Duodenal mucosa (tissue), 2 donors: ENCODE measurements at regions not wholly inside any gene's neighbourhood (a gene's known extent, or its start where the extent isn't known, plus 50 kb on each side); places are given as distances from the start of the nearest gene placed in this dataset.

Source experiments
- H3K27ac ChIP-seq: one replicate; pipeline ENCODE4 v1.7.0; 2013; ENCODE audit warnings: low read depth, low read length
- H3K27me3 ChIP-seq, 2 donors: one replicate each; pipeline ENCODE4 v1.7.0; 2013; ENCODE audit warnings: low read length in 2 of 2, control low read depth in 1 of 2; ENCODE audit not compliant: insufficient read depth in 2 of 2, control insufficient read depth in 1 of 2
- H3K36me3 ChIP-seq, 2 donors: one replicate each; pipeline ENCODE4 v1.7.0; 2013; ENCODE audit warnings: low read length in 2 of 2, control low read depth in 1 of 2; ENCODE audit not compliant: insufficient read depth in 2 of 2, control insufficient read depth in 1 of 2
- H3K4me1 ChIP-seq, 2 donors: one replicate each; pipeline ENCODE4 v1.7.0; 2013; ENCODE audit warnings: low read length in 2 of 2, control low read depth in 1 of 2; ENCODE audit not compliant: insufficient read depth in 2 of 2, control insufficient read depth in 1 of 2
- H3K4me3 ChIP-seq, 2 donors: one replicate each; pipeline ENCODE4 v1.7.0; 2013; ENCODE audit warnings: low read length in 2 of 2, low read depth in 1 of 2
- H3K9ac ChIP-seq, 2 donors: one replicate each; pipeline ENCODE4 v1.7.0; 2013; ENCODE audit warnings: low read length in 2 of 2, low read depth in 1 of 2
- H3K9me3 ChIP-seq, 2 donors: one replicate each; pipeline ENCODE4 v1.7.0; 2013; ENCODE audit warnings: low read length in 2 of 2, control low read depth in 1 of 2; ENCODE audit not compliant: control insufficient read depth in 1 of 2

DNA sequence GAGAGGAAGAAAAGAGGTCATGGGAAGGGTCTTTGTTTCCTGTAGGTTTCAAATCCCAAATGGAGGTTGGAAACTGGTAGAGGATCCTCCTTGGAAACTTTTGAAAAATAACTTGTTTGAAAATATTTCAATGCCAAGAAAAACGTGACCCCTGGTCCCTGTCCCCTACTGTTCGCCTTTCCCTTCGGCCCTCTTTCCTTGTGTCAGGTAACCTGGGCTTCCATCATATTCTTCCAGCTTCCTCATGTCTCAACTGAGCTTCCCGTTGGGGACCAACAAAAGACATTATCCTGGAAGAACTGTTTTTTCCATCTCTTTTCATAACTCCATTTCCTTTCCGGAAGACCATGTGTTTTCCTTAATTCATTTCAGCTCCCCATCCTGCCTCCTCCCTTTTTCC is 266.8 kb upstream of the ANKRD55 start:
- Histone ChIP-seq H3K36me3 (no peaks in the 10 kb centered on the region), H3K4me3 (no peak overlapping the region), H3K27ac (no peak overlapping the region), H3K9me3 (no peaks in the 10 kb centered on the region), H3K27me3 (no peaks in the 10 kb centered on the region), H3K4me1 (peaks cover 0 to 6% of the 10 kb centered on the region in 2 donors), H3K9ac (no peak overlapping the region)

DNA sequence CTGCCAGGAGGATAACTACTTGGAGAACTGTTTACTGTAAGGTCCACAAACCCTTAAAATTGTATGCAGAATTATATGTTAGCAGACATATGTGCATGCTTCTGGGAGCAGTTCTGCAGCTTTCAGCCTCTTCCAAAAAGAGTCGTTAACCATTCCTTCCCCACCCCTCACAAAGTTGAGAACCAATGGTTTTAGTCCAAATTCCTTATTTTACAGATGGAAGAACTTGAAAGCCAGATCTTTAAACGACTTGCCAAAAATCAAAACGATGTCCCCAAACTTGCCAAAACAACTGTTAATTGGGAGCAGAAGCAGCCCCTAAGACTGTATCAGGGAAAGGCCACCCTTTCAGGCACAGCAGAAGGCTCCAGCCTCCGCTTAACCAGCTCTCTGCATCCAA is 266.4 kb upstream of the ANKRD55 start:
- Histone ChIP-seq H3K9ac (no peak overlapping the region), H3K9me3 (no peaks in the 10 kb centered on the region), H3K27ac (no peak overlapping the region), H3K4me1 (peaks cover 0 to 6% of the 10 kb centered on the region in 2 donors), H3K36me3 (no peaks in the 10 kb centered on the region), H3K27me3 (no peaks in the 10 kb centered on the region), H3K4me3 (no peak overlapping the region)

DNA sequence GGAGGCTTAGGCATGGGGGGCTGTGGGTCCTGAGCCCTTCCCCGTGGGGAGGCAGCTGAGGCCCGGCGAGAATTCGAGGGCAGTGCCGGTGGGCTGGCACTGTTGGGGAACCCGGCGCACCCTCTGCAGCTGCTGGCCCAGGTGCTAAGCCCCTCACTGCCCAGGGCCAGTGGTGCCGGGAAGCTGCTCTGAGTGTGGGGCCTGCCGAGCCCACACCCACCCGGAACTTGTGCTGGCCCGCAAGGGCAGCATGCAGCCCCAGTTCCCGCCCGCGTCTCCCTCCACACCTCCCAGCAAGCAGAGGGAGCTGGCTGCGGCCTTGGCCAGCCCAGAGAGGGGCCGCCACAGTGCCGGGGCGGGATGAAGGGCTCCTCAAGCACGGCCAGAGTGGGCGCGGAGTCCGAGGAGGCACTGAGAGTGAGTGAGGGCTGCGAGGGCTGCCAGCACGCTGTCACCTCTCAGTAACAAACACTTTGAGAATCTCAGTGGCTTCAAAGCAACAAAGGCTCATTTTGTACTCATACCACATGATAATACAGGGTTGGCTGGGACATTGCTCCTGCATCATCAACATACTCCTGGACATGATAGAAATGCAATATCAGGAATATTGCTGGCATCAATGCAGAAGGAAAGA is 265.7 kb upstream of the ANKRD55 start:
- Histone ChIP-seq H3K4me1 (peaks cover 0 to 6% of the 10 kb centered on the region in 2 donors), H3K9ac (no peak overlapping the region), H3K4me3 (no peak overlapping the region), H3K27me3 (no peaks in the 10 kb centered on the region), H3K36me3 (no peaks in the 10 kb centered on the region), H3K27ac (no peak overlapping the region), H3K9me3 (no peaks in the 10 kb centered on the region)

DNA sequence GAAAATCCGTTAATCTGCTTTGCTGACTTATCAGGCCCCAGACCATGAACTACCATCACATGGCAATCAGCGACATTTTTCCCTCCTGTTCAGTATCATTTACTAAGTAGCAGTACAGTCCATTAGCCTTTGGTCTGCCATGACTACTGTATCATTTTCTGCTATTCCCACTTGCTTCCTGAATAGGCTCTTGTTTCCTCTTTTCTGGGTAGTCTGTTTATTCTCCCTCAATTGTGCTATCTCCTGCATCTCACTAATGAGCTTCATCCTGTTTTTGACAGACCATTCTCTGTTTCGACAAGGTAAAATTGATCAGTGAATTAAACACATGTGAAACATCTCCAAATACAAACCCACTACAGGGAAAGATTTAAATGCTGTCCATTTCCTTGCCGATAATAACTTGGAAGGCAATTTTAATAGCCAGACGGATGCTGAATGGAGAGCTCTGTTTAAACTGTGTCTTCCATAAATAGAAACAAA is 263.5 kb upstream of the ANKRD55 start:
- Histone ChIP-seq H3K27me3 (no peaks in the 10 kb centered on the region), H3K36me3 (no peaks in the 10 kb centered on the region), H3K9ac (no peak overlapping the region), H3K4me1 (no peaks in the 10 kb centered on the region), H3K9me3 (no peaks in the 10 kb centered on the region), H3K27ac (no peak overlapping the region), H3K4me3 (no peak overlapping the region)

DNA sequence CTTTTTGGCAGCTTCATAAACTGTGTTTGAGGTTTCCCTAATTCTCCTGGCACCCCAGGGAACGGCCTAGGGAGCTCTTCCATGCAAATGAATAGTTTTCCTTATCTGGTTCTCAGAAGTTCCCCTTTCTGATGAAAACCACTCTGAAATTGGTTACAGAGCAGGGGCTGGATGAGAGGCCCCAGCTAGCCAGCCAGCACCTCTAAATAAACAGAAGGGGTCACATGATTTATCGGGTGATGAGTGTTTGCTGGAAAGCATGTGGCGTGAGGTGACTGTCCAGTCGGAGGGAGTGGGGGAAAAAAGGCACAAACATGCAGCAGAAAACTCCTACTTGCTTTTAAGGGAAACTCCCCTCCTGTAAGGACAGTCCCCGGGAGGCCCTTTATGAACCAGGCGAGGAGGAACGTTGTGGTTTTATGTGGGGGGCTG is 261.2 kb upstream of the ANKRD55 start:
- Histone ChIP-seq H3K4me3 (no peak overlapping the region), H3K4me1 (no peaks in the 10 kb centered on the region), H3K27ac (no peak overlapping the region), H3K27me3 (no peaks in the 10 kb centered on the region), H3K36me3 (no peaks in the 10 kb centered on the region), H3K9me3 (no peaks in the 10 kb centered on the region), H3K9ac (no peak overlapping the region)

DNA sequence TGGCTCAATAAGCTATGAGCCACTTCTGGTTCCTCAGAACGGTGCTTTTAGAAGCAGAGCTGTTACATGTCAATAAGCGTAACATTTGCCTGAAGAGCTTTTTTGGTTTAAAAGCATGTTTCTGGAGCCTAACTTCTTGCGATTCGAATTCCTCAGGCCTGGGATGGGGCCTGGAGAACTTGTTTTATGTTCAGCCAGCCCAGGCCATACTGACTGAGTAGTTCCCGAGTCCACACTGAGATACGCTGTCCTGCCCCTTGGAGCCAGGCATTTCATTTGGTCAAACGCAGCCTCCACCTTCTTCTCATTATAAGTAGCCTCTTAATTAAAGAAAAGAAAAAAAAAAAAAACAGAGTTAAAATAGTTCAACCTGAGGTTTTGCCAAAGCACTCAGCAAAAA is 260.6 kb upstream of the ANKRD55 start:
- H3K4me1 ChIP-seq: no peaks in the 10 kb centered on the region
- no peaks in the 10 kb centered on the region for H3K9me3 ChIP-seq
- H3K9ac ChIP-seq: no peak overlapping the region
- no peaks in the 10 kb centered on the region for H3K27me3 ChIP-seq
- no peaks in the 10 kb centered on the region for H3K36me3 ChIP-seq
- no peak overlapping the region for H3K4me3 ChIP-seq
- H3K27ac ChIP-seq: no peak overlapping the region

DNA sequence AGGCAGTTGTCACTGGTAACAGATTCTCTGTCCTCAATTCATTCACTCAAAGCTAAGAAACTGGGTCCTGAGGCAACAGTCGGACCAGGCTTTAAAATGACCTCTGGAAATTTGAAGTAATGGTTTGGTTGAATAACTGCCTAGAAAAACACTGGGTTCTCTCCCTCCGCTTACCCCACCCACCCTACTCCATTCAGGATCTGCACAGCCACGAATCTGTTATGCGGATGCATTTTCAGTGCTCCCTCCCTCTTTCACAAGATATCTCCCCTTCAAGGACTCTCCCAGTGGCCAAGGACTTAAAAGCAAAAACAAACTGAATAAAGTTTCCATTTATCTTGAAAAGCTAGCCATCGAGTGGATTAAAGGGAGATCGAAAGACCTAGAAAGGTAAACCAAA is 260.2 kb upstream of the ANKRD55 start:
- Histone ChIP-seq H3K36me3 (no peaks in the 10 kb centered on the region), H3K27ac (no peak overlapping the region), H3K9ac (no peak overlapping the region), H3K4me1 (no peaks in the 10 kb centered on the region), H3K9me3 (no peaks in the 10 kb centered on the region), H3K27me3 (no peaks in the 10 kb centered on the region), H3K4me3 (no peak overlapping the region)

DNA sequence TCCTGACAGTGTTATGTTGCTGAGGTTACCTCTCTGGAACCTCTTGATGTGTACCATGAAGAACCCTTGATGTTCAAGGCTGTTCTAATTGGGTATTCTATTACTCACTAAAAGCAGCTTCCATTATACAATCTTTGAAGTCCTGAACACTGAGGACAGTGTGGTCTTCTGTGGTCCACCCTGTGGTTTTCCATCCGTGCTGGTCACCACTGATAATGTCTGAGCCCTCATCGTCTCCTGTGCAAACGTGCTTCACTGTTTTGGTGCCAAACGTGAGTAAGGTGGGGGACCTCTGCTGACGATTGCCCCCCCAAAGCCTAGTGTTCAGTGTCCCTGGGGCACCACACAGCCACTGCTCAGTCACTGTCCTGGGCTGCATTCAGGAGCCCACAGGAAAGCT is 259.7 kb upstream of the ANKRD55 start:
- H3K27me3 ChIP-seq: no peaks in the 10 kb centered on the region
- no peak overlapping the region for H3K27ac ChIP-seq

DNA sequence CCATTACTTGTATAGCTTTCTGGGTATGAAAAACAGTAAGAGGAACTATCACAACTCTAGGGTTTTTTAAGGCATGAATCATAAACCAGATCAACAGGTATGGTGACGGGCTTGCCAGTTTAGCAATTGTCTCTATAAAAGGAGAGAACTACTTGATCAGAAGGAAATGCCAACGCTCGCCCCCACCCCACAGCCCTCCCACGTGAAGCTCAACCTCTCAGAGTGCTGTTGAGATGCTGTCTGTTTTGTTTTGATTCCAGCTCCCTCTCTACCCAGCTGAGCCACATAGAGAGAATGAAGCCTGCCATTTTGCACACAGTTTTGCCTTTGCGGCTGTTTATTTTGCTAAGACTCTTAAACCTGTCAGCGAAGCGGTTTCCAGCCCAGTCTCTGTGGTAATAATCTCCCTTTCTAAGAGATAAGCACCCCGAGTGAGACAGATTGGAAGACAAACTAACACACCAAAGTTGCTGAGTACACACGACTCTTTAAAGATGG is 257.9 kb upstream of the ANKRD55 start:
- Histone ChIP-seq H3K9ac (no peak overlapping the region), H3K4me1 (no peaks in the 10 kb centered on the region), H3K27ac (no peak overlapping the region), H3K36me3 (no peaks in the 10 kb centered on the region), H3K9me3 (no peaks in the 10 kb centered on the region), H3K27me3 (no peaks in the 10 kb centered on the region), H3K4me3 (no peak overlapping the region)

More for the DNA sequence above, 259.7 kb upstream of the ANKRD55 start:
- Histone ChIP-seq H3K4me3 (no peak overlapping the region), H3K36me3 (no peaks in the 10 kb centered on the region), H3K9ac (no peak overlapping the region), H3K4me1 (no peaks in the 10 kb centered on the region), H3K9me3 (no peaks in the 10 kb centered on the region)

DNA sequence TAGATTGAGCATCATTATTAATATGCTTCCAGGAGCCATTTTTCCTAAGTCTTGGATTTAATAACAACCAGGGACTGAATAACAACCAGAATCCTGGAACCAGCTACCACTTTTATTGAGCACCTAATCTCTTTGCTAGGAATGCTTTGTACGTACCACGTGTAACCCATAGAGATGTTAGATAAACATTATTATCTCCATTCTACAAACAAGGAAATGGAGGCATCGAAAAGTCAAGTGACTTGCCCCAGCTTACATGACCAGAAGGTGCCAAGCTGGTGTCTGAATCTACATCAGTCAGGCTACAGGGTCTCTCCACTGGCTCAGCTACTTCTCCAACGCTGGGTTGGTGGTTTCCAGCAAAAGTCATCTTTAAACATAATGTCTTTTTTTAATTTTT is 256.1 kb upstream of the ANKRD55 start:
- H3K36me3 ChIP-seq: no peaks in the 10 kb centered on the region
- no peaks in the 10 kb centered on the region for H3K4me1 ChIP-seq
- no peak overlapping the region for H3K9ac ChIP-seq
- H3K27ac ChIP-seq: no peak overlapping the region
- no peaks in the 10 kb centered on the region for H3K9me3 ChIP-seq
- no peaks in the 10 kb centered on the region for H3K27me3 ChIP-seq
- no peak overlapping the region for H3K4me3 ChIP-seq
